BLaER1 (cell line): ENCODE measurements at regions not wholly inside any gene's neighbourhood (a gene's known extent, or its start where the extent isn't known, plus 50 kb on each side); places are given as distances from the start of the nearest gene placed in this dataset.
"Not testable (repeated sequence)": the region's sequence is repeated elsewhere in the genome, so short reads cannot be mapped to it uniquely, and the experiment has no call there.

Experiments
- H3K27ac ChIP-seq: shearing (Covaris generic); formaldehyde crosslinking; 2 replicates; pipeline ENCODE4 v1.8.1; 2022
- H3K27me3 ChIP-seq: shearing (Covaris generic); formaldehyde crosslinking; 2 replicates; pipeline ENCODE4 v1.8.1; 2022
- H3K36me3 ChIP-seq: shearing (Covaris generic); formaldehyde crosslinking; 2 replicates; pipeline ENCODE4 v1.8.1; 2022
- H3K4me1 ChIP-seq: shearing (Covaris generic); formaldehyde crosslinking; 2 replicates; pipeline ENCODE4 v1.8.1; 2022
- H3K4me2 ChIP-seq: shearing (Covaris generic); formaldehyde crosslinking; 2 replicates; pipeline ENCODE4 v1.8.1; 2022
- H3K4me3 ChIP-seq: shearing (Covaris generic); formaldehyde crosslinking; 2 replicates; pipeline ENCODE4 v1.8.1; 2022
- H3K9ac ChIP-seq: shearing (Covaris generic); formaldehyde crosslinking; 2 replicates; pipeline ENCODE4 v1.8.1; 2022
- H3K9me3 ChIP-seq: shearing (Covaris generic); formaldehyde crosslinking; 2 replicates; pipeline ENCODE4 v1.8.1; 2022
- H4K20me1 ChIP-seq: shearing (Covaris generic); formaldehyde crosslinking; 2 replicates; pipeline ENCODE4 v1.8.1; 2022
- Cebpa-rat ChIP-seq: shearing (Covaris generic); IDR thresholded peaks from 2 replicates; pipeline ENCODE4 v1.8.1; 2022

DNA sequence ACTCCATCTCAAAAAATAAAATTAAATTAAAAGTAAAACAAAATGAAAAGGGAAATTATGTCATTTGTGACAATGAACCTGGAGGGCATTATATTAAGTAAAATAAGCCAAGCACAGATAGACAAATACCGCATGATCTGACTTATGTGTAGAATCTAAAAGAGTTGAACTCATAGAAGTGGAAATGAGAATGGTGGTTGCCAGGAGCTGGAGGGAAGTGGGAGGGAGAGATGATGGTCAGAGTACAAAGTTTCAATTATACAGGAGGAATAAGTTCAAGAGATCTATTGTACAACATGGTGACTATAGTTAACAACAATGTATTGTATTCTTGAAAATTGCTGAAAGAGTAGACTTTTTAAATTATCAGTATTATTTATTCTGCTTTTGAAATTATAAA is 183.4 kb downstream of the ID4 start:
- no peak for TF ChIP-seq Cebpa-rat
- no peaks in the 10 kb centered on the region for H3K27me3 ChIP-seq
- no peak overlapping the region for H3K27ac ChIP-seq
- no peaks in the 10 kb centered on the region for H4K20me1 ChIP-seq
- H3K4me2 ChIP-seq, result no peak overlapping the region
- H3K4me1 ChIP-seq, result peaks cover 13% of the 10 kb centered on the region
- H3K9me3 ChIP-seq, result no peaks in the 10 kb centered on the region
- no peaks in the 10 kb centered on the region for H3K36me3 ChIP-seq
- H3K9ac ChIP-seq, result no peak overlapping the region
- H3K4me3 ChIP-seq, result no peak overlapping the region

DNA sequence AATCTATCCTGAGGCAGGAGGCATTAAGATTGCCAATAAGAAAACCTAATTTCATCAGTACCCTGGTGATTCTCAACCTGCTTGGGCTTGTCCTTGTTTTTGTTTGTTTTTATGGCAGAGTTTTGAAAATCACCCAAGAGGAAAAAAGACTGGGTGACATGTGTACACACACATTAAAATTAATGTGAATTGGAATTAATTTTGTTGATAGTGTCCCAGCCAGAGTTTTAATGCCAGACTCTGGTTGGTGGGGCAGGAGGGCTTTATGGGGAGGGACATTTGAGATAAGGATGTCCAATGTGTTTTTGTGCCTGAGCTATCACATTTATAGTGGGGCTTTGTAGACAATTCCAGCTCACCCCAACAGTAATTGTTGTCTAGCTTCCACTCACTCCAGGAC is 184.6 kb downstream of the ID4 start:
- H3K4me1 ChIP-seq, result peaks cover 13% of the 10 kb centered on the region
- H4K20me1 ChIP-seq, result no peaks in the 10 kb centered on the region
- no peak overlapping the region for H3K9ac ChIP-seq
- no peak for TF ChIP-seq Cebpa-rat
- no peak overlapping the region for H3K4me3 ChIP-seq
- no peaks in the 10 kb centered on the region for H3K27me3 ChIP-seq
- no peaks in the 10 kb centered on the region for H3K36me3 ChIP-seq
- H3K9me3 ChIP-seq, result no peaks in the 10 kb centered on the region
- H3K4me2 ChIP-seq, result no peak overlapping the region
- no peak overlapping the region for H3K27ac ChIP-seq

DNA sequence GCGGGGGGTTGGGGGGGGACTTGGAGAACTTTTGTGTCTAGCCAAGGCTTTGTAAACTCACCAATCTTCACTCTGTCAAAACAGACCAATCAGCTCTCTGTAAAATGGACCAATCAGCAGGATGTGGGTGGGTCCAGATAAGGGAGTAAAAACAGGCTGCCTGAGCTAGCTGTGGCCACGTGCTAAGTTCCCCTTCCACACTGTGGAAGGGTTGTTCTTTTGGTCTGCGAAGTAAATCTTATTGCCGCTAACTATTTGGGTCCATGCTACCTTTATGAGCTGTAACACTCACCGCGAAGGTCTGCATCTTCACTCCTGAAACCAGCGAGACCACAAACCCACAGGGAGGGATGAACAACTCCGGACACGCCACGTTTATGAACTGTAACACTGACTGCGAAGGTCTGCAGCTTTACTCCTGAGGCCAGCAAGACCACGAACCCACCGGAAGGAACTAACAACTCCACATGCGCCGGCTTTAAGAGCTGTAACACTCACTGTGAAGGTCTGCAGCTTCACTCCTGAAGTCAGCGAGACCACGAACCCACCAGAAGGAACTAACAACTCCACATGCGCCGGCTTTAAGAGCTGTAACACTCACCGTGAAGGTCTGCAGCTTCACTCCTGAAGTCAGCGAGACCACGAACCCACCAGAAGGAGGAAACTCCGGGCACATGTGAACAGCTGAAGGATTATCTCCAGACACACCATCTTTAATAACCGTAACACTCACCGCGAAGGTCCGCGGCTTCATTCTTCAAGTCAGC is 186.6 kb downstream of the ID4 start:
- H4K20me1 ChIP-seq, H3K27ac ChIP-seq, H3K36me3 ChIP-seq, H3K27me3 ChIP-seq, H3K9me3 ChIP-seq: not testable (repeated sequence)
- Histone ChIP-seq H3K4me1 (peaks cover 13% of the 10 kb centered on the region), H3K4me3 (peak overlapping the region; percentile 48; the same call in 1 of the 2 replicates), H3K4me2 (peak overlapping the region; percentile 81), H3K9ac (peak overlapping the region; percentile 33; the same call in 1 of the 2 replicates)

DNA sequence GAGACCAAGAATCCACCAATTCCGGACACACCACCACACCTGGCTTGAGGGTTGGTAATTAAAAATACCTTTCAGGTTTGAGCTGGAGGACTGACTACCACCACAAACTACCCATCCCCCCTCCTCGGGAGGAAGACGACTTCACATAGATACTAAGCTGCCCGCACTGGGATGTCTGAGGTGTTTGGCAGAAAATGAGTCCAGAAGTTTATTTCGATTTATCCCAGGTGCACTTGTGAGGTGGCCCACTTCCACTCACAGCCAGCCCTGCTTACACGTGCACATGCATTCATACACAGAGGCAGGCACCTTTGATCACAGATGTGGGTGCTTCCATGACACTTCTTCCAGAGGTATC is 187.1 kb downstream of the ID4 start:
- H3K9me3 ChIP-seq, result no peaks in the 10 kb centered on the region
- no peaks in the 10 kb centered on the region for H4K20me1 ChIP-seq
- peaks cover 13% of the 10 kb centered on the region for H3K4me1 ChIP-seq
- H3K9ac ChIP-seq, result peak overlapping the region; percentile 33; the same call in 1 of the 2 replicates
- TF ChIP-seq Cebpa-rat, result no peak
- peak overlapping the region; percentile 81 for H3K4me2 ChIP-seq
- 0 out of 2 replicates have a peak overlapping the region, but pooled peaks have one; percentile 48 for H3K4me3 ChIP-seq
- no peaks in the 10 kb centered on the region for H3K36me3 ChIP-seq
- no peak overlapping the region for H3K27ac ChIP-seq
- no peaks in the 10 kb centered on the region for H3K27me3 ChIP-seq

DNA sequence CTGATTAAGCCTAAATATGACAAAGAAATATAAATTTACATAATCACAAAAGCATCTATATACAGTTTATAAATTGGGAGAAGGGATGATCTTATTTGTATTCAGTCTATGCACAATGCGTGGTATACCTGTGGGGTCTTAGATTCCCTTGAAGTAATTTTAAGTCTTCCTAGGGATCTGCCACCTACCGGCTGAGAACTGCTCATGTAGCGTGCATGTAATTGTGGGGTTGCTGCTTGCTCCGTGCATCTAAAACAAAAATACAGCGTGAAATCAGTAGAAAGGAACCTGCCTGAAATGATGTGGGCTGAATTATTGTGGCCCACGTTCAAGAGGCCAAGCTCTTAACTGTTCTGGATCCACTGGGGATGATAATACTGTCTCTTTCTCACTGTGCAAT is 187.3 kb downstream of the MBOAT1 start:
- H4K20me1 ChIP-seq, result no peaks in the 10 kb centered on the region
- no peaks in the 10 kb centered on the region for H3K9me3 ChIP-seq
- no peak for TF ChIP-seq Cebpa-rat
- no peaks in the 10 kb centered on the region for H3K36me3 ChIP-seq
- no peak overlapping the region for H3K9ac ChIP-seq
- H3K4me1 ChIP-seq, result peaks cover 13% of the 10 kb centered on the region
- no peak overlapping the region for H3K27ac ChIP-seq
- H3K27me3 ChIP-seq, result no peaks in the 10 kb centered on the region
- H3K4me2 ChIP-seq, result no peak overlapping the region
- H3K4me3 ChIP-seq, result no peak overlapping the region

DNA sequence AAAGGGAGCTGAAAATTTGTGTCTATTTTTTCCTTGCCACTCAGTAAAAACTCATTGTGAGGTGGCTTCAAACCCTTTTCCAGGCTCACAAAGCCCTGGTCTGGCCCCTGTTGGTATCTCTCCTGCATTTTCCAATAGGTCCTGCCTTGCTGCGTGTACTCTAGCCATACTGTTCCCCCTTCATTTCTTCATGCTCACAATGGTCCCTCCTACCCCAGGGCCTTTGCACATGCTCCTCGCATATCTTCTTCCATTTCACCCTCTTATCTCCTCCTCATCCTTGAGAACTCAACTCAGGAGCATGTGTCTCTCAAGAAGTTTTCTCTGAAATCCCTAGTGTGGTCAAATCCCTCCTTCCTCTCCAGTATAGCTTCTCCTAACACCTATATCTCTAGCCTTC is 186.6 kb downstream of the MBOAT1 start:
- Histone ChIP-seq H3K4me3 (no peak overlapping the region), H3K4me2 (no peak overlapping the region), H3K9me3 (no peaks in the 10 kb centered on the region), H4K20me1 (no peaks in the 10 kb centered on the region), H3K9ac (no peak overlapping the region), H3K36me3 (no peaks in the 10 kb centered on the region), H3K27ac (no peak overlapping the region), H3K27me3 (no peaks in the 10 kb centered on the region), H3K4me1 (peaks cover 19% of the 10 kb centered on the region)
- TF ChIP-seq Cebpa-rat, result no peak

DNA sequence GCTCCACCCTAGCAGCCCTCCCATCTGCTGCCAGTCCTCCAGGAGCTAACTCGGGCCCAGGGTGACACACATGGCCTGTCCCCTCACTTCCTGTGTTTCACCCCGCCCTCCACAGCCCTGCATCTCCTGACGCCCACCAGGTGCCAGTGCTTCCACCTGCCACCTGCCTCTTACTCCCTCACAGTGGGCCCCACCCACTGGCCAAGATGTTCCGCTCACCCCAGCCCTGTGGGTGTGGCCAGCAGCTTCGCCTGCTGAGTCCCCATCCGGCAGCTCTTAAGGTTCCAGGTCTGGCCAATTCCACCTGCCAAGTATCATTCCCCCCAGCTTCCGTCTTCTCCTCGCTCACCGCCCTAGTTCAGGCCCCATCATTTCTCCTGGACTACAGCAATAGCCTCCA is 184.1 kb downstream of the MBOAT1 start:
- no peak overlapping the region for H3K4me2 ChIP-seq
- TF ChIP-seq Cebpa-rat, result no peak

DNA sequence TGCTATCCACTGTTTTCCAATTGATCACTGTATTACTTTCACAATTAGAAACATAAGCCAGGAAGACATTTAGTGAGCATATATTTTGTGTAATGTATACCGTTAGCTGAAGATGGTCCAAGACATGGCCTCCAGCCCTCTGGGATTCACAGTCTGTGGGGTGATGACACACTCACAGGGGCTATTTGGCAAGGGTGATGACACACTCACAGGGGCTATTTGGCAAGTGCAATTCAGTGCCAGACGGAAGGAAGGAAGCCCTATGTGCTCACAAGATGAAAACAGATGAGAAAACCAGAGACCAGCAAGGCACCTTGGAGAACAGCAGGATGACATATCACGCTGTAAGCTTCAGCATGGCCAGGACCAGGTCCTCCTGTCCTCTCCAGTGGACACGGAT is 183.7 kb downstream of the MBOAT1 start:
- H3K4me1 ChIP-seq, result peaks cover 22% of the 10 kb centered on the region
- no peaks in the 10 kb centered on the region for H3K36me3 ChIP-seq
- H3K27ac ChIP-seq, result no peak overlapping the region
- no peak for TF ChIP-seq Cebpa-rat
- no peaks in the 10 kb centered on the region for H3K27me3 ChIP-seq
- no peak overlapping the region for H3K9ac ChIP-seq
- no peak overlapping the region for H3K4me2 ChIP-seq
- H4K20me1 ChIP-seq, result no peaks in the 10 kb centered on the region
- no peak overlapping the region for H3K4me3 ChIP-seq
- H3K9me3 ChIP-seq, result peaks cover 21% of the 10 kb centered on the region

More for the DNA sequence above, 184.1 kb downstream of the MBOAT1 start:
- peaks cover 19% of the 10 kb centered on the region for H3K9me3 ChIP-seq
- no peak overlapping the region for H3K27ac ChIP-seq
- H3K9ac ChIP-seq, result no peak overlapping the region
- H3K4me3 ChIP-seq, result no peak overlapping the region
- H3K4me1 ChIP-seq, result peaks cover 23% of the 10 kb centered on the region
- H3K36me3 ChIP-seq, result no peaks in the 10 kb centered on the region
- H4K20me1 ChIP-seq, result no peaks in the 10 kb centered on the region
- H3K27me3 ChIP-seq, result no peaks in the 10 kb centered on the region

DNA sequence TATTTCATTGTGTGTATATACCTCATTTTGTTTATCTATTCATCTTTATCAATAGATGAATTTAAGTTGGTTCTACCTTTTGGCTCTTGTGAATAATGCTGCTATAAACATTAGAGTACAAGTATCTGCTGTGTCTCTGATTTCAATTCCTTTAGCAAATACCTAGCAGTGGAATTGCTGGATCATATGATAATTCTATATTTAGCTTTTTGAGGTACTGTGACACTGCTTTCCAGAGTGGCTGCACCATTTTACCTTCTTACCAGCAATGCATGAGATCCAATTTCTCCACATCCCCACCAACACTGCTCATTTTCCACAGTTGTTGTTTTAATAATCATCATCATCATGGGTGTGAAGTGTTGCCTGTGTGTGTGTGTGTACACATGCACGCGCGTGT is 182.3 kb downstream of the MBOAT1 start:
- Histone ChIP-seq H3K36me3 (no peaks in the 10 kb centered on the region), H3K9me3 (peaks cover 21% of the 10 kb centered on the region), H3K27me3 (no peaks in the 10 kb centered on the region), H4K20me1 (no peaks in the 10 kb centered on the region), H3K4me1 (peaks cover 10% of the 10 kb centered on the region), H3K9ac (no peak overlapping the region), H3K4me2 (no peak overlapping the region), H3K27ac (no peak overlapping the region), H3K4me3 (no peak overlapping the region)
- TF ChIP-seq Cebpa-rat, result no peak

DNA sequence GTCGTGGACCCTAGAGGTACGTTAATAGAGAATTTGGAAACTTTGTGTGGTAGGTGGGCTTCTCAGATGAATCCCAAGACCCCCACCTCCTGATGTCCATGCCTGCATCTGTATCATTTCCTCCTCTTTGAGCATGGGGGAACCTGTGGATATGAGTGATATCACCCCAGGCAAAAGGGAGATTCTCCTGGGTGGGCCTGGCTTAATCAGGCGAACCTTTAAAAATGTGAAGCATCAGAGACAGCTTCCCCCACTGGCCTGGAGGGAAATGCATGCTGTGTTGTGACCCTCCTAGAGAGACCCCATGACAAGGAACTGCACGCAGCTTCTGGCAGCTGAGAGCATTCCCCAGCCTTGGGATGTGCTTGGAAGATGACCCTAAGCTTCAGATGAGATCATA is 180.9 kb downstream of the MBOAT1 start:
- no peaks in the 10 kb centered on the region for H4K20me1 ChIP-seq
- H3K27me3 ChIP-seq, result no peaks in the 10 kb centered on the region
- H3K4me2 ChIP-seq, result no peak overlapping the region
- H3K9me3 ChIP-seq, result peaks cover 21% of the 10 kb centered on the region
- TF ChIP-seq Cebpa-rat, result no peak
- no peaks in the 10 kb centered on the region for H3K36me3 ChIP-seq
- no peak overlapping the region for H3K4me3 ChIP-seq
- no peak overlapping the region for H3K9ac ChIP-seq
- H3K27ac ChIP-seq, result no peak overlapping the region
- peaks cover 10% of the 10 kb centered on the region for H3K4me1 ChIP-seq
